ENCODE measurements at regions not wholly inside any gene's neighbourhood (a gene's known extent, or its start where the extent isn't known, plus 50 kb on each side); places are given as distances from the start of the nearest gene placed in this dataset.
A peak's percentile ranks its signal among the peaks of the same experiment; 100 is the strongest.

DNA sequence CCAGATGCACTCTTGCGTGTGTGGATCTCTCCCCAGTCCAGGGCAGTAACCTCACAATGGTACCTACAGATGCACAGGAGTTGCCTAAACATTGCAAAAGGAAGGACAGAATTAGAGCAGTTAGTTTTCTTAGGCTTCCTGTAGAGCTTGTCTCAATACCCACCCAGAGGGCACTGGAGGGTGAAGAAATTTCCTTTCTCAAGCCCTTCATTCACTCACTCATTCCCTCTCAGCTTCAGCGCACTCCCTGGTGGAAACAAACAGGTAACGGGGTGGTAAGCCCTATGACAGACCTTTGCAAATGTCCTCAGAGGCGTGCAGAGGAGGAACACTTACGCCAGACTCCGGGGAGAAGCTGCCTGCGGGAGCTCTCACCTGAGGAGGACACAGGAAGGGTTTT lies 267.4 kb upstream of the HES1 start:
- TF ChIP-seq, protein P1, sequence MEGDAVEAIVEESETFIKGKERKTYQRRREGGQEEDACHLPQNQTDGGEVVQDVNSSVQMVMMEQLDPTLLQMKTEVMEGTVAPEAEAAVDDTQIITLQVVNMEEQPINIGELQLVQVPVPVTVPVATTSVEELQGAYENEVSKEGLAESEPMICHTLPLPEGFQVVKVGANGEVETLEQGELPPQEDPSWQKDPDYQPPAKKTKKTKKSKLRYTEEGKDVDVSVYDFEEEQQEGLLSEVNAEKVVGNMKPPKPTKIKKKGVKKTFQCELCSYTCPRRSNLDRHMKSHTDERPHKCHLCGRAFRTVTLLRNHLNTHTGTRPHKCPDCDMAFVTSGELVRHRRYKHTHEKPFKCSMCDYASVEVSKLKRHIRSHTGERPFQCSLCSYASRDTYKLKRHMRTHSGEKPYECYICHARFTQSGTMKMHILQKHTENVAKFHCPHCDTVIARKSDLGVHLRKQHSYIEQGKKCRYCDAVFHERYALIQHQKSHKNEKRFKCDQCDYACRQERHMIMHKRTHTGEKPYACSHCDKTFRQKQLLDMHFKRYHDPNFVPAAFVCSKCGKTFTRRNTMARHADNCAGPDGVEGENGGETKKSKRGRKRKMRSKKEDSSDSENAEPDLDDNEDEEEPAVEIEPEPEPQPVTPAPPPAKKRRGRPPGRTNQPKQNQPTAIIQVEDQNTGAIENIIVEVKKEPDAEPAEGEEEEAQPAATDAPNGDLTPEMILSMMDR (IDR thresholded peaks at IDR 0.05; ENCODE audit: low read depth, low read length) = no peak
- DNase-seq (ENCODE audit: low read depth in 2 of 2) = no peak
- no peak overlapping the region for H3K4me3 ChIP-seq (replicated peaks in 1 of 2; ENCODE audit: low read depth in 2 of 2, low read length in 2 of 2)

DNA sequence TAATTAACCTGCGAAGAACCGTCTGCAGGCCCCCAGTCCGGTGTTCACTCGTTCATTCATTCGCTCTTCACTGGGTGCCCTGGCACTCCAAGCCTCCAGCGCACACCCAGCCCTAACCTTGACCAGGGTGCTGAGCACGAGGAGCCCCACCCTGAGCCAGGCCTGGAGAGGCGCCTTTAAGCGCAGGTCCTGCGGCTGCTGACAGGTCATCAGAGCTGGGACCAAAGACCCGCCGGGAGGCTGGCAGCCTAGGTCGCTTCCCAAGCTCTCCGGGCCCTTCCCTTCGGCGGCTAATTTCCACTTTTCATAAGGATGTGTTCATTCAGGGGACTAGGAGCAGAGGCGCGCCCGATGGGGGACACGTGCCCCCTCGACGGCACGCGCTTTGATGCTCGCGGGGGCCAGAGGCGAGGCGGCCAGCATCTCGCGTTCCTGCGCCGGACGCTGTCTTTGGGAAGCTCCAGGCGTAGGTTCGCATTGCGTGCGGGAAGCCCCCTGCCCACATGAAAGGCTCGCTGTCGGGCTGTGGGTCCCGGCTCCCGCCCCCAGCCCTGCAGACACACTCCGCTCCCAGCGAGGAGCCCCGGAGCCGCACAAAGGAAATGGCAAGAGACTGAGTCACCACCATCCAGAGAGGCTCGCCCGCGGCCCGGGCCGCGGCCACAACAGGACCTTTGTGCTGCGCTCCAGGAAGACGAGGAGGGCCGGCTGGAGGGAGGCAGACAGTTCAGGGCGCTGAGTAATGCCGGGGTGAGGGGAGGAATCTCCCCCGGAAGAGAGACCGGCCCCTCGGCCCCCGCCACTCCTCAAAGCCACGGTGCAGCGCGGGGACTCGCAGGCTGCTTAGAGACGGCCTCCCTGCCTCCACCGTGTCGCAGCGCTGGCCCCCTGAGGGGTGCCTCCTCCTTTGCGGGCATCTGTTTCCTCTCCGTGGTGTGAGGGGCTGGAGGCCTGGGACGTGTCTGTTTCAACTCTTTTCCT lies 266.4 kb upstream of the HES1 start:
- TF ChIP-seq, protein P1 (IDR thresholded peaks at IDR 0.05; ENCODE audit: low read depth, low read length) = no peak
- H3K4me3 ChIP-seq (replicated peaks in 1 of 2; ENCODE audit: low read depth in 2 of 2, low read length in 2 of 2) = no peak overlapping the region
- peak; percentile 72 to 85 for DNase-seq (ENCODE audit: low read depth in 2 of 2)

- TF ChIP-seq, protein P1 (IDR thresholded peaks at IDR 0.05; ENCODE audit: low read depth, low read length) = no peak
- no peak for DNase-seq (ENCODE audit: low read depth in 2 of 2)
- no peak overlapping the region for H3K4me3 ChIP-seq (replicated peaks in 1 of 2; ENCODE audit: low read depth in 2 of 2, low read length in 2 of 2)
These were observed 265.4 kb upstream of the HES1 start for GRCh38 chr3:193870376-193871219.

DNA sequence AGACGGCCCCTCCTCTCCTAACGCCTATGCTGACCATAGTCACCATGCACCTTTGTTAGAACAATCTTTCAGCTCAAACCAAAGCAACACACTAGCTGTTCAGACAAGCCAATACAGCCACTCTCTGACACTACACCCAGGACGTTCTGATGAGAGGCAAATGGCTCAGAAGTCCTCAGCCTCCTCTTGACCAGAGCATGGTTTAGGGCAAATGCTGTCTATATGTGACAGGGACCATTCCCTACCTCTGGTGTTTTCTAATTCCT lies 264.8 kb upstream of the HES1 start:
- TF ChIP-seq, protein P1 (IDR thresholded peaks at IDR 0.05; ENCODE audit: low read depth, low read length) = no peak
- no peak for DNase-seq (ENCODE audit: low read depth in 2 of 2)
- H3K4me3 ChIP-seq (replicated peaks in 1 of 2; ENCODE audit: low read depth in 2 of 2, low read length in 2 of 2) = no peak overlapping the region

GRCh38 chr3:193872265-193872753 lies 263.6 kb upstream of the HES1 start:
- DNase-seq (ENCODE audit: low read depth in 2 of 2) = peak; percentile 61 to 96
- TF ChIP-seq, protein P1 (IDR thresholded peaks at IDR 0.05; ENCODE audit: low read depth, low read length) = no peak
- H3K4me3 ChIP-seq (replicated peaks in 1 of 2; ENCODE audit: low read depth in 2 of 2, low read length in 2 of 2) = no peak overlapping the region

GRCh38 chr3:193873426-193874201 lies 262.3 kb upstream of the HES1 start:
- TF ChIP-seq, protein P1 (IDR thresholded peaks at IDR 0.05; ENCODE audit: low read depth, low read length) = no peak
- DNase-seq (ENCODE audit: low read depth in 2 of 2) = no peak
- no peak overlapping the region for H3K4me3 ChIP-seq (replicated peaks in 1 of 2; ENCODE audit: low read depth in 2 of 2, low read length in 2 of 2)
